ENCODE measurements at regions not wholly inside any gene's neighbourhood (a gene's known extent, or its start where the extent isn't known, plus 50 kb on each side); places are given as distances from the start of the nearest gene placed in this dataset.
A peak's percentile ranks its signal among the peaks of the same experiment; 100 is the strongest.

GRCh38 chr4:83996254-83996653 lies 460.3 kb downstream of the GPAT3 start:
- no peak for TF ChIP-seq CTCF (IDR thresholded peaks at IDR 0.05)
- Mint-ChIP-seq H3K27me3 (ENCODE audit: low read depth) (peaks cover 24% of the 10 kb centered on the region), H3K36me3 (ENCODE audit: low read depth) (no peaks in the 10 kb centered on the region), H3K27ac (ENCODE audit: unreplicated experiment) (no peak overlapping the region), H3K4me1 (ENCODE audit: low read depth) (no peaks in the 10 kb centered on the region), H3K4me3 (ENCODE audit: unreplicated experiment) (no peak overlapping the region), H3K9me3 (ENCODE audit: low read depth) (no peaks in the 10 kb centered on the region)
- DNase-seq (ENCODE audit: low spot score) = no peak

- no peaks in the 10 kb centered on the region for H3K9me3 Mint-ChIP-seq (ENCODE audit: low read depth)
- peak; percentile 22 for TF ChIP-seq CTCF (IDR thresholded peaks at IDR 0.05)
Measured at GRCh38 chr4:83993774-83994173, 457.9 kb downstream of the GPAT3 start.

GRCh38 chr4:83989835-83990234 lies 453.9 kb downstream of the GPAT3 start:
- Mint-ChIP-seq H3K27ac (ENCODE audit: unreplicated experiment) (no peak overlapping the region), H3K4me1 (ENCODE audit: low read depth) (no peaks in the 10 kb centered on the region), H3K36me3 (ENCODE audit: low read depth) (no peaks in the 10 kb centered on the region), H3K4me3 (ENCODE audit: unreplicated experiment) (no peak overlapping the region), H3K9me3 (ENCODE audit: low read depth) (peaks cover 3% of the 10 kb centered on the region), H3K27me3 (ENCODE audit: low read depth) (peaks cover 21% of the 10 kb centered on the region)
- TF ChIP-seq CTCF (IDR thresholded peaks at IDR 0.05) = no peak
- no peak for DNase-seq (ENCODE audit: low spot score)

More at GRCh38 chr4:83993774-83994173, 457.9 kb downstream of the GPAT3 start:
- H3K36me3 Mint-ChIP-seq (ENCODE audit: low read depth) = no peaks in the 10 kb centered on the region
- no peak for DNase-seq (ENCODE audit: low spot score)
- H3K4me1 Mint-ChIP-seq (ENCODE audit: low read depth) = no peaks in the 10 kb centered on the region
- no peak overlapping the region for H3K27ac Mint-ChIP-seq (ENCODE audit: unreplicated experiment)
- H3K27me3 Mint-ChIP-seq (ENCODE audit: low read depth) = peaks cover 22% of the 10 kb centered on the region
- no peak overlapping the region for H3K4me3 Mint-ChIP-seq (ENCODE audit: unreplicated experiment)

GRCh38 chr4:83981156-83981555 lies 445.2 kb downstream of the GPAT3 start:
- no peak for TF ChIP-seq CTCF (IDR thresholded peaks at IDR 0.05)
- no peaks in the 10 kb centered on the region for H3K36me3 Mint-ChIP-seq (ENCODE audit: low read depth)
- no peaks in the 10 kb centered on the region for H3K4me1 Mint-ChIP-seq (ENCODE audit: low read depth)
- H3K27me3 Mint-ChIP-seq (ENCODE audit: low read depth) = peaks cover 24% of the 10 kb centered on the region
- no peak overlapping the region for H3K4me3 Mint-ChIP-seq (ENCODE audit: unreplicated experiment)
- H3K27ac Mint-ChIP-seq (ENCODE audit: unreplicated experiment) = no peak overlapping the region
- peaks cover 3% of the 10 kb centered on the region for H3K9me3 Mint-ChIP-seq (ENCODE audit: low read depth)
- no peak for DNase-seq (ENCODE audit: low spot score)

GRCh38 chr4:83979773-83980172 lies 443.9 kb downstream of the GPAT3 start:
- no peak for TF ChIP-seq CTCF (IDR thresholded peaks at IDR 0.05)
- no peak overlapping the region for H3K4me3 Mint-ChIP-seq (ENCODE audit: unreplicated experiment)
- no peaks in the 10 kb centered on the region for H3K36me3 Mint-ChIP-seq (ENCODE audit: low read depth)
- H3K4me1 Mint-ChIP-seq (ENCODE audit: low read depth) = no peaks in the 10 kb centered on the region
- peaks cover 3% of the 10 kb centered on the region for H3K9me3 Mint-ChIP-seq (ENCODE audit: low read depth)
- DNase-seq (ENCODE audit: low spot score) = no peak
- H3K27ac Mint-ChIP-seq (ENCODE audit: unreplicated experiment) = no peak overlapping the region
- peaks cover 14% of the 10 kb centered on the region for H3K27me3 Mint-ChIP-seq (ENCODE audit: low read depth)

Data from chondrocyte (in vitro differentiated cells).